SU-DHL-6 (cell line): ENCODE measurements at regions not wholly inside any gene's neighbourhood (a gene's known extent, or its start where the extent isn't known, plus 50 kb on each side); places are given as distances from the start of the nearest gene placed in this dataset.

Experiments used
- H2AFZ ChIP-seq: fragments of 200-600 bp; sonication (generic); 2 replicates; pipeline ENCODE4 v1.6.1; 2014; ENCODE audit warnings: low read depth, mild to moderate bottlenecking, moderate library complexity, mixed read lengths, antibody characterized with exemption, low read length; ENCODE audit not compliant: severe bottlenecking
- H3F3A ChIP-seq: fragments of 200-600 bp; shearing (Covaris generic); 2 replicates; pipeline ENCODE4 v1.6.0; 2016; ENCODE audit warnings: antibody characterized with exemption, mild to moderate bottlenecking; ENCODE audit not compliant: insufficient read depth
- H3K27ac ChIP-seq: fragments of 200-600 bp; sonication (generic); 2 replicates; pipeline ENCODE4 v1.5.1; 2016; ENCODE audit warnings: low read depth, mild to moderate bottlenecking, low read length, moderate library complexity, mixed read lengths
- H3K27me3 ChIP-seq: fragments of 200-600 bp; sonication (generic), shearing (Covaris generic); 2 replicates; pipeline ENCODE4 v1.6.0; 2014; ENCODE audit warnings: mild to moderate bottlenecking, low read length
- H3K36me3 ChIP-seq: fragments of 200-600 bp; sonication (generic); 2 replicates; pipeline ENCODE4 v1.6.1; 2014; ENCODE audit warnings: mild to moderate bottlenecking, low read length, mixed read lengths
- H3K4me2 ChIP-seq: fragments of 300-600, 200-600 bp; shearing (Covaris generic), sonication (generic); 2 replicates; pipeline ENCODE4 v1.6.0; 2014; ENCODE audit warnings: low read length, low read depth, mild to moderate bottlenecking; ENCODE audit not compliant: poor library complexity, severe bottlenecking
- H3K4me3 ChIP-seq: fragments of 200-600 bp; sonication (generic); 2 replicates; pipeline ENCODE4 v1.5.1; 2014; ENCODE audit warnings: antibody characterized with exemption, low read length, mild to moderate bottlenecking, mixed read lengths; ENCODE audit not compliant: insufficient read depth, poor library complexity, severe bottlenecking
- H3K79me2 ChIP-seq: fragments of 200-600 bp; sonication (generic); 2 replicates; pipeline ENCODE4 v1.6.1; 2014; ENCODE audit warnings: mild to moderate bottlenecking, low read length, moderate library complexity; ENCODE audit not compliant: insufficient read depth
- H3K9ac ChIP-seq: fragments of 200-600 bp; sonication (generic); 2 replicates; pipeline ENCODE4 v1.7.0; 2014; ENCODE audit warnings: mild to moderate bottlenecking, low read length
- H3K9me2 ChIP-seq: fragments of 200-600 bp; sonication (generic); replicated peaks from 2 replicates; pipeline ENCODE4 v1.6.1; 2014; ENCODE audit warnings: low read length; ENCODE audit not compliant: insufficient read depth
- H3K9me3 ChIP-seq: fragments of 200-600 bp; sonication (generic); 2 replicates; pipeline ENCODE4 v1.6.1; 2014; ENCODE audit warnings: low read length, mixed read lengths; ENCODE audit not compliant: insufficient read depth
- H4K20me1 ChIP-seq: fragments of 200-600 bp; sonication (generic); 2 replicates; pipeline ENCODE4 v1.6.1; 2014; ENCODE audit warnings: low read depth, mild to moderate bottlenecking, antibody characterized with exemption, low read length, moderate library complexity, mixed read lengths
- EZH2phosphoT487 ChIP-seq: fragments of 200-600 bp; sonication (generic), shearing (Covaris generic); conservative IDR thresholded peaks from 2 replicates; pipeline ENCODE4 v1.6.1; 2018; ENCODE audit warnings: mild to moderate bottlenecking, antibody characterized with exemption, low read length, moderate library complexity, mixed read lengths
- TF ChIP-seq, protein P1 (sequence below): fragments of 200-600 bp; sonication (generic); IDR thresholded peaks from one replicate; pipeline ENCODE4 v1.5.1; 2017; ENCODE audit warnings: antibody characterized with exemption, mild to moderate bottlenecking, low read length, moderate library complexity; ENCODE audit not compliant: insufficient read depth, poor library complexity, severe bottlenecking

DNA sequence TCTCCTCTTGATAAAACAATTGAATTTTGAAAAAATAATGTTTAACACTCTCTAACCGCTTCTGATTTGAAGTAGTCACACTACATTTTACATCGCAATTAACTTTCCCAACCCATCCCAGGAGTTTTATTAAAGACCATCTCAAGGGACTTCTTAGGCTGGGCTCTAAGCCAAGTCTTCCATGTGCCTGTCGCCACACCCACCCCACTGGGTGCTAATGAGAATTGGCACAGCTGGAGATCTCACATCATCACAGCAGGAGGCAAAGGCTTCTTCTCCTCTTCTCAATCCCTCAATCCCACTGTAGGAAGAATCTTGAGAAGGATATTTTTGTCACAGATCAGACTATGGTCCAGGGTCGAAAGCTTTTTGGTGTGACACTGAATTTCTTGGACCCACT lies 328.9 kb downstream of the NUF2 start:
- H3K9me3 ChIP-seq = no peaks in the 10 kb centered on the region
- H3K9ac ChIP-seq = no peak overlapping the region
- H4K20me1 ChIP-seq = no peaks in the 10 kb centered on the region
- no peak overlapping the region for H2AFZ ChIP-seq
- no peak for TF ChIP-seq EZH2phosphoT487
- TF ChIP-seq, protein P1, sequence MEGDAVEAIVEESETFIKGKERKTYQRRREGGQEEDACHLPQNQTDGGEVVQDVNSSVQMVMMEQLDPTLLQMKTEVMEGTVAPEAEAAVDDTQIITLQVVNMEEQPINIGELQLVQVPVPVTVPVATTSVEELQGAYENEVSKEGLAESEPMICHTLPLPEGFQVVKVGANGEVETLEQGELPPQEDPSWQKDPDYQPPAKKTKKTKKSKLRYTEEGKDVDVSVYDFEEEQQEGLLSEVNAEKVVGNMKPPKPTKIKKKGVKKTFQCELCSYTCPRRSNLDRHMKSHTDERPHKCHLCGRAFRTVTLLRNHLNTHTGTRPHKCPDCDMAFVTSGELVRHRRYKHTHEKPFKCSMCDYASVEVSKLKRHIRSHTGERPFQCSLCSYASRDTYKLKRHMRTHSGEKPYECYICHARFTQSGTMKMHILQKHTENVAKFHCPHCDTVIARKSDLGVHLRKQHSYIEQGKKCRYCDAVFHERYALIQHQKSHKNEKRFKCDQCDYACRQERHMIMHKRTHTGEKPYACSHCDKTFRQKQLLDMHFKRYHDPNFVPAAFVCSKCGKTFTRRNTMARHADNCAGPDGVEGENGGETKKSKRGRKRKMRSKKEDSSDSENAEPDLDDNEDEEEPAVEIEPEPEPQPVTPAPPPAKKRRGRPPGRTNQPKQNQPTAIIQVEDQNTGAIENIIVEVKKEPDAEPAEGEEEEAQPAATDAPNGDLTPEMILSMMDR = no peak
- H3K36me3 ChIP-seq = no peaks in the 10 kb centered on the region
- H3K4me2 ChIP-seq = no peak overlapping the region
- H3K79me2 ChIP-seq = no peaks in the 10 kb centered on the region
- no peak overlapping the region for H3K27ac ChIP-seq
- H3K27me3 ChIP-seq = no peaks in the 10 kb centered on the region
- H3F3A ChIP-seq = no peaks in the 10 kb centered on the region
- H3K9me2 ChIP-seq = no peaks in the 10 kb centered on the region
- no peak overlapping the region for H3K4me3 ChIP-seq

DNA sequence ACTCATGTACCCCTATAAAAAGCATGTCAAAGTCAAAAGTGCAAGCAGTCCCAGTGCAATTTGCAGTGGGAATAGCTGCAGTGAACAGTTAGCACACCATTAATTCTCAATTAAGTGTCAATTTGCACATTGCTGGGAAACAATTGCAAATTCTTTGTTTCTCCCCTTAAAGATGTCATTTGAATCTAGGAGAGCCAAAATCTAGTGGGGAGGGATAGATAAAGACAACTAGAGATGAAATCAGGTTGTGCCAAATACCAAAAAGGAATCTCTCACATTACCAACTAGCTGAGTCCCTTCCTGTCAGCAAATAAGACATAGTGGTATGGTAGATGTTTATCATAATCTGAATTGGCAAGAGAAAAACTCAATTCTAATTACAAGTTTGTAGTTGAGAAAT lies 330.7 kb downstream of the NUF2 start:
- no peak overlapping the region for H3K27ac ChIP-seq

DNA sequence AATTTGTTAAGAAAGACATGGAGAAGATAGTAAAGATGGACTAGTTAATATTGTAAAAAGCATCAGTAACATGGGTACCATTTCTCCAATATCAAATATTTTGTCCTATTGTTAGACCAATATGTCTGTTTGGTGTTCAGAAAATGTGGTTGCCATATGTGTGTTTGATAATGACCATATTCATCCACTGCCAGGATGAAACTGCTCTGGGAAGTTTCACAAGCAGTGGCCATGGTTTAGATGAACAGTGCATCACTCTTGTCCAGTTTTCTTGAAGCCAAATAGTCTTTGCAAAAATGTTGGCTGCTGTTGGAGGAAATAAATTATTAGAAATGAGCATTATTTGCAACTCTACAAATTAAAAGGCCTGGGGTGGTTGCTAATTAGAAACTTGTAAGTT lies 333.8 kb downstream of the NUF2 start:
- Histone ChIP-seq H3K27me3 (no peaks in the 10 kb centered on the region), H3K9me2 (no peaks in the 10 kb centered on the region), H3F3A (no peaks in the 10 kb centered on the region), H3K4me2 (no peak overlapping the region), H3K9me3 (no peaks in the 10 kb centered on the region), H3K4me3 (no peak overlapping the region), H3K79me2 (no peaks in the 10 kb centered on the region), H4K20me1 (no peaks in the 10 kb centered on the region), H3K36me3 (no peaks in the 10 kb centered on the region), H2AFZ (no peak overlapping the region), H3K27ac (no peak overlapping the region), H3K9ac (no peak overlapping the region)
- TF ChIP-seq, protein P1 = no peak
- no peak for TF ChIP-seq EZH2phosphoT487

More for the DNA sequence above, 330.7 kb downstream of the NUF2 start:
- Histone ChIP-seq H3K4me3 (no peak overlapping the region), H3K9me2 (no peaks in the 10 kb centered on the region), H3K79me2 (no peaks in the 10 kb centered on the region), H4K20me1 (no peaks in the 10 kb centered on the region), H3K9me3 (no peaks in the 10 kb centered on the region), H3F3A (no peaks in the 10 kb centered on the region), H3K36me3 (no peaks in the 10 kb centered on the region), H2AFZ (no peak overlapping the region), H3K9ac (no peak overlapping the region), H3K4me2 (no peak overlapping the region), H3K27me3 (no peaks in the 10 kb centered on the region)
- TF ChIP-seq, protein P1 = no peak
